ENCODE measurements at regions not wholly inside any gene's neighbourhood (a gene's known extent, or its start where the extent isn't known, plus 50 kb on each side); places are given as distances from the start of the nearest gene placed in this dataset.

- DNase-seq, result no peak
These were observed 1404.3 kb upstream of the MIR17HG start for GRCh38 chr13:89943139-89943538.

- no peak for DNase-seq
These were observed 1397.3 kb upstream of the MIR17HG start for GRCh38 chr13:89950225-89950624.

GRCh38 chr13:89951341-89951740 lies 1396.1 kb upstream of the MIR17HG start:
- no peak for DNase-seq

DNA sequence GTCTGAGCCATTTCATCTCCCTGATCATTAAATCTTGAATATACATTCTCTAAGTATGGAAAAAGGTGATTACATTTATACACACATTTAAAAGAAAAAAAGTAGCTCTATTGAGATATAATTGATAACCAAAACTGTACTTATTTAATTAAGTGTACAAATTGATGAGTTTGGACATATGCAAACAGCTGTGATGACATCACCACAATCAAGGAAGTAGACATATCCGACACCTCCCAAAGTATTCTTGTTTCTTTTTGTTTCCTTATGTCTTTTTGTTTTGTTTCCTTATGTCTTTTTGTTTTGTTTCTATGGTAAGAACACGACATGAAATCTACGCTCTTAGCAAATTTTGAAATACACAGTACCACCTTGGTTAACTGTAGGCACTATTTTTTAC lies 1393.9 kb upstream of the MIR17HG start:
- no peak for DNase-seq

GRCh38 chr13:89955773-89956172 lies 1391.7 kb upstream of the MIR17HG start:
- no peak for DNase-seq

GRCh38 chr13:89959074-89959473 lies 1388.4 kb upstream of the MIR17HG start:
- no peak for DNase-seq

GRCh38 chr13:89965252-89965651 lies 1382.2 kb upstream of the MIR17HG start:
- DNase-seq, result no peak

GRCh38 chr13:89966524-89966923 lies 1381.0 kb upstream of the MIR17HG start:
- no peak for DNase-seq

DNA sequence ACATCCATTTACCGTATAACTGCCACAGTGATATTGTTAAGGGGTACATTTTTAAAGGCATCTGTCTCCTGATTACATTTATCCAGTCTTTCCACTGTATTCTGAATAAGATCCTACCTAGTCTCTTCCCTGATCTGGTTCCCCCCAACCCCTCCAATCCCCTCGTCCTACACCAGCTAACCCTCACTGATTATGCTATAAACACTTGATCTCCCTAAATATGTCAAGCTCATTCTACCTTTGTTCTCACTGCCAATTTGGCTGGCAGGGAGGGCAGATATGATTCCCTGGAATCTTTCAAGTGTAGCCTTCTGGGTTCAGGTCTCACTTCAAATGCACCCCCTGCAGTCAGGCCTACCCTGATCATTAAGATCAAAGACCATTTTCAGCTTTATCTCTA lies 1379.8 kb upstream of the MIR17HG start:
- DNase-seq, result no peak

- no peak for DNase-seq
These were observed 1379.0 kb upstream of the MIR17HG start for GRCh38 chr13:89968470-89968869.

GRCh38 chr13:89970353-89970709 lies 1377.2 kb upstream of the MIR17HG start:
- no peak for DNase-seq

- no peak for DNase-seq
These were observed 1370.3 kb upstream of the MIR17HG start for GRCh38 chr13:89977203-89977602.

DNA sequence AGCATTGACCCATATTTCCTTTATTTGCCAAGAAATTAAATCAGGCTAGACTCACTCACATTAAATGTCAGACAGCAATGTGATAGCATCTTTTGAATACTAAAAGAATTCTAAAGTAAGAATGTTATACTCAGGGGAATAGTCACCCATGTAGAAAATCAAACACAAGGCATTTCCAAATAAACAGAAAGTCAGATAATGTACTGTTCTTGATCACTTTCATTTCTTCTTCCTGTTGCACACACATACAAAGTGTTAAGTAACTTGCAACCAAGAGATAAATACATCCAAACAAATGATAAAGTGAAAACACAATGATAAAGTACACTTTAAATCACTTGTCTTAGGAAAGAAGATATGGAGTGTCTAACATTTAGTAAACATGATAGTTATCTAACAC lies 1366.6 kb upstream of the MIR17HG start:
- peak; percentile 10 for DNase-seq

GRCh38 chr13:89982407-89983095 lies 1364.9 kb upstream of the MIR17HG start:
- peak; percentile 68 for DNase-seq

DNA sequence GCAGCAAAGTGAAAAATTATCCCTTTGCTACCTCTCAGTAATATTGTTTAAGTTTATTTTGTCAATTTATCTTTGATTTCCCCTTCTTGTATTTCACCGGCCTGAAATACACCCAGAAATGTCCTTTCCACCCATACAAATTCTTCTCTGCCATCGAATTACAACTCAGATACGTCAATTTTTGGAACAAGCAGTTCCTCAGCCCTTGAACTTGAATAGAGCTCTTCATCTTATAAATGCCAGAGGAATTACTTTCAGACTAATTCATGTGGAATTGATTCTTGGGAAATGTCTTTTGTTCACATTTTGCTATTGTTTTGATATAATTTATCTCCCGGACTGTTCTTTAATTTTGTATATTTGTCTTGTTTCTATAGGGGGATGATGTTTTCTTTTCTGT lies 1359.3 kb upstream of the MIR17HG start:
- no peak for DNase-seq

DNA sequence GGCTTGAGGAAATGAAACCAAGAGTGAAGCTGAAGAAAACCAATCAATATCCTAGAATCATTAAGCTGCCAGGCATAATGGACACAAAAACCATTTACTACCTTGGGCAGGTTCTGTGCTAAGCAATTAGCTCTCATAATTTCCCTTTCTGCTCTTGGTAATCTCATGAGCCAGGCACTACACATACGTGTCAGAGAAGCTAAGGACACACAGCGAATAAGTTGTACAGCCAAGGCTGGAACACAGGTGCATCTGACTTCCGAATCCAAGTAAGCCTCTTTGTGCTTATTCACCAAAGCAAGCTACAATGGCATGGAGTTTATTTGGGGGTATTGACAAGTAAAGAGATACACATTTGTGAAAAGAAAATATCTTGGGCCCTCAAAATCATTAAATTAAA lies 1343.9 kb upstream of the MIR17HG start:
- no peak for DNase-seq

DNA sequence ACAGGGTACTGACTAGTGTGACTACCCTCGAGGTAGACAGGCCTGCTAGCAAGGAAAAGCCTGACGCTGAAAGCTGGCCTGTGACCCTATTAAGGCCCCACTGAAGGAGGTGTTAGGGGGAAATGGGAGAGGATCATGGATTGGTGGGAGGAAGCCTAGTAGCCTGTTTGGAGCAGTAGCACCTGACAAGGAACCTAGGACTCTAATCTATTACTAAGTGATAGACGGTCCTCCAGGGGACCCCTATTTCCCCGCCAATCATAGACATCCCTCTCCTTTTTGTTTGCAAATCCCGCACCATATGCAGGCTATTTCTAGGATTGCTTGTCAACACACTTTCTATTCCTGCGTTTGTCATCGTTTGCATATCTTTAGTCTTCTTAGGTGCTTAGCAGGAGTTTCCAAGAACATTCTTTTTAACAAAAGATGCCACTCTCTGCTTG lies 1338.8 kb upstream of the MIR17HG start:
- no peak for DNase-seq

DNA sequence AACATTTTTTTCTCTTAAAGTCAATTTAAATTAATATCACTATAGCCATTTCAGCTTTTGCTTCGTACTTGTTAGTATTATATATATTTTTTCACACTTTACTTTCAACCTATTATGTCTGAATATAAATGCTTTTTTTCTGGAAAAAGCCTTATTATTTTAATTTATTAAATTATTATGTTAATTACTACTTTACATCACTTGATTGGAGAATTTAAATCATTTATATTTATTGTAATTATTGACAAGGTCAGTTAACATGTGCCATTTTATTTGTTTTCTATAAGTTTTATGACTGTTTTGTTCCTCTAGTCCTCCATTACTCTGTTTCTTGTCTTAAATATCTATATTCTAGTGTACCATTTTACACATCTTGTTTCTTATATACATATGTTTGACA lies 1333.4 kb upstream of the MIR17HG start:
- no peak for DNase-seq

DNA sequence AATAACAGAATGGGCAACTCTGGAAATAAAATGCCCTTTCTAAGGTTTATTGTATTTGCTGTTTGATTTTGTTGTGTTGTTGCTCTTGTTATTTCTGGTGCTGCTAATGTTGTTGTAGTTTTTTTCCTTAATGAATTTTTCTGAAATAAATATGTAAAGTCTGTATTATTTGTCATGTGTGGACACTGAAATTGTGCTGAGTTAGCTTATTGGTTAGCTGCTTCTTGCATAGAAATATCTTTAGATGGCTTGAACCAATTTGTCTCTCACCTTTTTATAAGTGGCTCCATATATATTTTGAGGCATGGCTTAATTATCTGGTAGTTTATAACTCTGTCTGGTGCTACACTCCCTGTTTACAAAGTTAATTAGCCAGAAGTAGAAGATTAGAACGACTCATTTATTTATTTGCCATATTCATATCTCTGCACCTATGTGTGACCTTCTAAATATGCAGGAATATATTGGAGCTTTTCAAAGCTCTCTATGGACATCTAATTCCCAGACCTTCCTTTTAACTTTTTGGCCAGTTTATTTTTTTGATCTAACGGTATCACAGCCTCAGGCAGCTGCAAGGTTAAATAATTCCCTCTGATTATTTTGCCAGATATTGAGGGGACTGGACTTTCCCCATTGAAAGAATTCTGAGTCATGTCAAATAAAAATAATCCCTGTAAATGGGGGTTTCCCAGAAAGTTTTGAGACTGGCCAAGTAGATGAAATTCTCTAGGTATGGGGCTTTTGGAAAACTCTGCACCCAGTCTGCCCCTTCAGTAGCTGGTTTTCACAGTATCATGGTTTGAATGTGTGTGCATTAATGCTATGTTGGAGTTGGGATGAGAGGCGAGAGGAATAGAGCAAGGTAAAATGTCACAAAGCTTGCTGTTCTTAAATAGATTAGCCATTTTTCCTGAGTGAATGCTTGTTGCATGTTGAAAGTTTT lies 1331.7 kb upstream of the MIR17HG start:
- DNase-seq, result peak; percentile 19

- no peak for DNase-seq
These were observed 1330.8 kb upstream of the MIR17HG start for GRCh38 chr13:90016688-90017087.

DNA sequence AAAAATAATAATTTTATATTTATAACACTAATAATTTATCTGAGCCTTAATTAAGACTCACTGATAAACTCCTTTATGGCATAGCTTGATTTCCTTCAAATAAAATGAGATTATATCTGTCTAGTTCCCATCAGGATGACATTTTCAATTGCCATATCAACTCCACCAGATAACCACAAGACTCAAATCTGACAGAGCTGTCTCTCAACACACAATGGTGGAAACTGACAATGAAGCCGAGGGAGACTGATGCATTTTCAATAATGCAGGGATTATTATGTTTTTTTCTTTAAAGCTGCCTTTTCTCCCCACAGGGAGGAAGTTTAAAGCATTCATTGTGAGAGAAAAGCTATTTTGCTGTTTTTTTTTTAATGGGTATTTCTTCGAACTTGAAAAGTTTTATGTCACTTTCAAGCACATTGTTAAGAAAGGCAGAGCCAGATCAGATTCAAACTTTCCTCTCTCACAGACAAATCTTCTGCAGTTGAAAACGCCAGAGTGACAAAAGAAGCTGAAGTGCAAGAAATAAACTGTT lies 1326.9 kb upstream of the MIR17HG start:
- DNase-seq, result no peak

GRCh38 chr13:90027409-90027808 lies 1320.1 kb upstream of the MIR17HG start:
- DNase-seq, result no peak

- DNase-seq, result no peak
These were observed 1315.2 kb upstream of the MIR17HG start for GRCh38 chr13:90032313-90032712.
